ENCODE measurements at regions not wholly inside any gene's neighbourhood (a gene's known extent, or its start where the extent isn't known, plus 50 kb on each side); places are given as distances from the start of the nearest gene placed in this dataset.
"Not testable (repeated sequence)": the region's sequence is repeated elsewhere in the genome, so short reads cannot be mapped to it uniquely, and the experiment has no call there.

- FAIRE-seq = no peak
Observed at GRCh38 chr1:186775881-186776560, 52.7 kb upstream of the PLA2G4A start.

- FAIRE-seq = no peak
Observed at GRCh38 chr1:186775036-186775435, 53.7 kb upstream of the PLA2G4A start.

GRCh38 chr1:186772228-186772627, 56.5 kb upstream of the PLA2G4A start:
- FAIRE-seq = no peak

- no peak for FAIRE-seq
Observed at GRCh38 chr1:186770421-186770820, 58.3 kb upstream of the PLA2G4A start.

- no peak for FAIRE-seq
Observed at GRCh38 chr1:186768906-186769305, 59.8 kb upstream of the PLA2G4A start.

- FAIRE-seq = no peak
Observed at GRCh38 chr1:186765446-186765845, 63.3 kb upstream of the PLA2G4A start.

- no peak for FAIRE-seq
Observed at GRCh38 chr1:186763107-186763506, 65.6 kb upstream of the PLA2G4A start.

- no peak for FAIRE-seq
Observed at GRCh38 chr1:186762653-186763052, 66.1 kb upstream of the PLA2G4A start.

- no peak for FAIRE-seq
Observed at GRCh38 chr1:186761358-186761757, 67.4 kb upstream of the PLA2G4A start.

GRCh38 chr1:186760446-186760845, 68.3 kb upstream of the PLA2G4A start:
- FAIRE-seq = no peak

GRCh38 chr1:186758896-186759606, 69.7 kb upstream of the PLA2G4A start:
- not testable (repeated sequence) for FAIRE-seq

- no peak for FAIRE-seq
Observed at GRCh38 chr1:186757851-186758250, 70.9 kb upstream of the PLA2G4A start.

GRCh38 chr1:186754542-186755145, 74.1 kb upstream of the PLA2G4A start:
- no peak for FAIRE-seq

GRCh38 chr1:186753241-186753640, 73.0 kb upstream of the PTGS2 start:
- no peak for FAIRE-seq

- FAIRE-seq = no peak
Observed at GRCh38 chr1:186750257-186750656, 70.0 kb upstream of the PTGS2 start.

- FAIRE-seq = no peak
Observed at GRCh38 chr1:186749820-186750219, 69.6 kb upstream of the PTGS2 start.

GRCh38 chr1:186747661-186748060, 67.4 kb upstream of the PTGS2 start:
- no peak for FAIRE-seq

- FAIRE-seq = peak; percentile 54
Observed at GRCh38 chr1:186745531-186746146, 65.4 kb upstream of the PTGS2 start.

- FAIRE-seq = no peak
Observed at GRCh38 chr1:186741640-186742039, 61.4 kb upstream of the PTGS2 start.

GRCh38 chr1:186740324-186740723, 60.1 kb upstream of the PTGS2 start:
- FAIRE-seq = no peak

- FAIRE-seq = no peak
Observed at GRCh38 chr1:186739515-186739914, 59.3 kb upstream of the PTGS2 start.

GRCh38 chr1:186738926-186739325, 58.7 kb upstream of the PTGS2 start:
- FAIRE-seq = no peak

- FAIRE-seq = no peak
Observed at GRCh38 chr1:186736971-186737685, 56.9 kb upstream of the PTGS2 start.
